Activated CD4-positive, CD25-positive, alpha-beta regulatory T cell treated with anti-CD3 and anti-CD28 coated beads, Interleukin-2, amount 50 U/mL, for 16 hours (primary cell): ENCODE measurements at regions not wholly inside any gene's neighbourhood (a gene's known extent, or its start where the extent isn't known, plus 50 kb on each side); places are given as distances from the start of the nearest gene placed in this dataset.

Experiments used
- DNase-seq: peaks from one replicate; pipeline ENCODE4 v3.0.0-alpha.2; 2020; ENCODE audit warnings: low read depth, low spot score

GRCh38 chr7:67675971-67676370 is 679.3 kb downstream of the TYW1 start:
- DNase-seq: no peak

GRCh38 chr7:67678419-67678818 is 681.8 kb downstream of the TYW1 start:
- no peak for DNase-seq

- no peak for DNase-seq
Observed at GRCh38 chr7:67683628-67684027, 687.0 kb downstream of the TYW1 start.

GRCh38 chr7:67690700-67691099 is 694.1 kb downstream of the TYW1 start:
- DNase-seq: no peak

- DNase-seq: no peak
Observed at GRCh38 chr7:67692425-67692824, 695.8 kb downstream of the TYW1 start.

- no peak for DNase-seq
Observed at GRCh38 chr7:67696124-67696523, 699.5 kb downstream of the TYW1 start.

GRCh38 chr7:67696878-67697277 is 700.2 kb downstream of the TYW1 start:
- DNase-seq: no peak

GRCh38 chr7:67698354-67698753 is 701.7 kb downstream of the TYW1 start:
- DNase-seq: no peak

GRCh38 chr7:67705850-67706249 is 709.2 kb downstream of the TYW1 start:
- DNase-seq: no peak

- no peak for DNase-seq
Observed at GRCh38 chr7:67711706-67712105, 715.1 kb downstream of the TYW1 start.

- no peak for DNase-seq
Observed at GRCh38 chr7:67713451-67714056, 716.9 kb downstream of the TYW1 start.

GRCh38 chr7:67716729-67717128 is 720.1 kb downstream of the TYW1 start:
- DNase-seq: no peak

- no peak for DNase-seq
Observed at GRCh38 chr7:67723591-67723990, 727.0 kb downstream of the TYW1 start.

- no peak for DNase-seq
Observed at GRCh38 chr7:67724435-67724834, 727.8 kb downstream of the TYW1 start.

GRCh38 chr7:67724955-67725354 is 728.3 kb downstream of the TYW1 start:
- DNase-seq: no peak

- no peak for DNase-seq
Observed at GRCh38 chr7:67725423-67725822, 728.8 kb downstream of the TYW1 start.

GRCh38 chr7:67729771-67730170 is 733.1 kb downstream of the TYW1 start:
- no peak for DNase-seq

- DNase-seq: no peak
Observed at GRCh38 chr7:67731704-67732103, 735.1 kb downstream of the TYW1 start.

- DNase-seq: no peak
Observed at GRCh38 chr7:67732898-67733297, 736.3 kb downstream of the TYW1 start.

- DNase-seq: no peak
Observed at GRCh38 chr7:67738145-67738544, 741.5 kb downstream of the TYW1 start.

GRCh38 chr7:67738958-67739357 is 742.3 kb downstream of the TYW1 start:
- DNase-seq: no peak

GRCh38 chr7:67743501-67743900 is 746.9 kb downstream of the TYW1 start:
- no peak for DNase-seq

- DNase-seq: no peak
Observed at GRCh38 chr7:67752227-67752626, 755.6 kb downstream of the TYW1 start.

GRCh38 chr7:67753891-67754290 is 757.3 kb downstream of the TYW1 start:
- no peak for DNase-seq
